Stomach (tissue), 4 donors: ENCODE measurements at regions not wholly inside any gene's neighbourhood (a gene's known extent, or its start where the extent isn't known, plus 50 kb on each side); places are given as distances from the start of the nearest gene placed in this dataset.

ENCODE experiments used
- EP300 ChIP-seq: sonication (generic); formaldehyde crosslinking; IDR thresholded peaks from one replicate; pipeline ENCODE4 v1.6.1; 2017; ENCODE audit warnings: antibody characterized with exemption
- POLR2A ChIP-seq, 4 donors: fragments of 450-650 bp; IDR thresholded peaks; one replicate each; pipeline ENCODE4 v1.6.1; 2016; ENCODE audit warnings: antibody characterized with exemption in 4 of 4, control low read depth in 2 of 4, mild to moderate bottlenecking in 1 of 4, moderate library complexity in 1 of 4
- TF ChIP-seq, protein P1 (sequence below), 7 experiments: fragments of 450-650 bp in 4 of 7; fragments of 200-600 bp in 3 of 7; sonication (generic) in 3 of 7; IDR thresholded peaks; one replicate each; pipeline ENCODE4 v1.5.1; 2016 to 2019; ENCODE audit warnings: antibody characterized with exemption in 7 of 7, control low read depth in 2 of 7, mild to moderate bottlenecking in 1 of 7

DNA sequence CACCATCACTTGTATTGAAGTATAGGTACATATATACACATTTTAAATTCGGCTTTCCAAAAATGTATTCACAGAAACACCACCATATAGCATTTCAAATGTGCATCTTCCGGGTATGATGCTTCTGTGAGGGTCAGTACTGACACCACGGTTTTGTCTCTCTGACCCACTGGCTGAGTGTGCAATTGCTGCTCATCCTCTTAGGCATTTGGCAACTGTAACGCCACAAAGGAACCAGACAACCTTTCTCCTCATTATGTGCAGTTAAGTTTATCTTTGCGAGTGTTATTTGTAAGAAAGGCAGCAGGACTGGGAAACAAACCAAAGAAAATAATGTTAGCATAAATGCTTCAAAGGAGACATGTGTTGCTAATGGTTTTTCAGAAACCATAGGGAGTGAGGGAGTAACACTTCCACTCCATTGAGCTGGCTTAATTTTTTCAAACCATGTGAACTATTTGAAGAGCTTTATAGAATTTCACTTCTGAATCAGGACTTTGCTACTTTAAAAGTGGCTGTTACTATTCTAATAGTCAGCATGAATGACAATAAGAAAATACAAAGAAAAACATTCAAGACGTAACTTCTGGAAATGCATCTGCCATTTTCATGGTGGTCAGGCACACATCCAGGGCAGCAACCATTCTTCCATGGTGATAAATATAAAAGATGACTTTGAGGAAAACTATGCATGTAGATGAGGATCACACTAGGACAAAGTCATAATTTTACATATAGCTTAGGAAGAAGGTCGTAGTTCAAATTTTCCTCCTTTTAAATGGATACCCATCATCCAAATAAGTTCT is 423.3 kb downstream of the MZT1 start:
- TF ChIP-seq POLR2A (IDR thresholded peaks at IDR 0.05) (no peak), EP300 (no peak)
- TF ChIP-seq, protein P1, sequence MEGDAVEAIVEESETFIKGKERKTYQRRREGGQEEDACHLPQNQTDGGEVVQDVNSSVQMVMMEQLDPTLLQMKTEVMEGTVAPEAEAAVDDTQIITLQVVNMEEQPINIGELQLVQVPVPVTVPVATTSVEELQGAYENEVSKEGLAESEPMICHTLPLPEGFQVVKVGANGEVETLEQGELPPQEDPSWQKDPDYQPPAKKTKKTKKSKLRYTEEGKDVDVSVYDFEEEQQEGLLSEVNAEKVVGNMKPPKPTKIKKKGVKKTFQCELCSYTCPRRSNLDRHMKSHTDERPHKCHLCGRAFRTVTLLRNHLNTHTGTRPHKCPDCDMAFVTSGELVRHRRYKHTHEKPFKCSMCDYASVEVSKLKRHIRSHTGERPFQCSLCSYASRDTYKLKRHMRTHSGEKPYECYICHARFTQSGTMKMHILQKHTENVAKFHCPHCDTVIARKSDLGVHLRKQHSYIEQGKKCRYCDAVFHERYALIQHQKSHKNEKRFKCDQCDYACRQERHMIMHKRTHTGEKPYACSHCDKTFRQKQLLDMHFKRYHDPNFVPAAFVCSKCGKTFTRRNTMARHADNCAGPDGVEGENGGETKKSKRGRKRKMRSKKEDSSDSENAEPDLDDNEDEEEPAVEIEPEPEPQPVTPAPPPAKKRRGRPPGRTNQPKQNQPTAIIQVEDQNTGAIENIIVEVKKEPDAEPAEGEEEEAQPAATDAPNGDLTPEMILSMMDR (IDR thresholded peaks at IDR 0.05), result no peak
